Astrocyte (in vitro differentiated cells and primary cell): ENCODE measurements at regions not wholly inside any gene's neighbourhood (a gene's known extent, or its start where the extent isn't known, plus 50 kb on each side); places are given as distances from the start of the nearest gene placed in this dataset.

Experiments used
- CTCF ChIP-seq: IDR thresholded peaks from 2 replicates; pipeline ENCODE4 v1.5.1; 2011; ENCODE audit warnings: low read depth, mild to moderate bottlenecking, inconsistent platforms, low read length, moderate library complexity; ENCODE audit not compliant: insufficient read depth
- EZH2 ChIP-seq: IDR thresholded peaks from 2 replicates; pipeline ENCODE4 v1.6.1; 2012; ENCODE audit warnings: mild to moderate bottlenecking, low read length, inconsistent platforms; ENCODE audit not compliant: insufficient read depth

GRCh38 chr1:37161171-37161570 lies 126.9 kb upstream of the GRIK3 start:
- TF ChIP-seq CTCF (no peak), EZH2 (no peak)
